Stimulated activated CD4-positive, alpha-beta T cell treated with anti-CD3 and anti-CD28 coated beads, Interleukin-12 subunit alpha, Interleukin-12 subunit beta, amount 100 ng/mL, for 4 hours (primary cell): ENCODE measurements at regions not wholly inside any gene's neighbourhood (a gene's known extent, or its start where the extent isn't known, plus 50 kb on each side); places are given as distances from the start of the nearest gene placed in this dataset.

Source experiments
- DNase-seq: peaks from one replicate; pipeline ENCODE4 v3.0.0-alpha.2; 2020

DNA sequence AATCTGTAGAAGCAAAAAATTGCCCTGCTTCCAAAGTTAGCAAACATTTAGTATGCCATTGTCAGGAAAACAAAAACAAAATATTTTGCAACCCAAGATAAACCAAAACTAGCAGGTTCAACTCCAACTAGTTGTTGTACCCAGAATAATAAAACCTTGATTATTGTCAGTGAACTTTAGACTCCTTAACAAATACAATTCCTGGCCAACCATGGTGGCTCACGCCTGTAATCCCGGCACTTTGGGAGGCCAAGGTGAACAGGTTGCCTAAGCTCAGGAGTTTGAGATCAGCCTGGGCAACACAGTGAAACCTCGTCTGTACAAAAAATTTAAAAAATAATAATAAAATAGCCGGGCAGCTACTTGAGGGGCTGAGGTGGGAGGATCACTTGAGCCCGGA, 53.6 kb upstream of the EPCAM start:
- DNase-seq: no peak

DNA sequence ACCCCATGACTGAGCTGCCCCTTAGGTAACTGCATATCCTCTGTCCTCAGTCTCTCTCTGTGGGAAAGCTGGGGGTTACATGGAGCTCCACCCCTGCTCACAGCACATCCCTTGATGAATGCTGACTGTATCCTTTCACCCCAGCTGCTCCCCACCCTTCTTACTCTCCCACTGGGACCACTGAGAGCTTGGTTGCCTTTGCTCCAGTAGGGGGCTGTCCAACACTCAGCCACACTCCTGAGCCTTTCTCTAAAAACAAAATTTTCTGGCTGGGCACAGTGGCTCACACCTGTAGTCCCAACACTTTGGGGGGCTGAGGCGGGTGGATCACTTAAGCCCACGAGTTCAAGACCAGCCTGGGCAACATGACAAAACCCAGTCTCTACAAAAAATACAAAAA, 55.4 kb upstream of the EPCAM start:
- no peak for DNase-seq

DNA sequence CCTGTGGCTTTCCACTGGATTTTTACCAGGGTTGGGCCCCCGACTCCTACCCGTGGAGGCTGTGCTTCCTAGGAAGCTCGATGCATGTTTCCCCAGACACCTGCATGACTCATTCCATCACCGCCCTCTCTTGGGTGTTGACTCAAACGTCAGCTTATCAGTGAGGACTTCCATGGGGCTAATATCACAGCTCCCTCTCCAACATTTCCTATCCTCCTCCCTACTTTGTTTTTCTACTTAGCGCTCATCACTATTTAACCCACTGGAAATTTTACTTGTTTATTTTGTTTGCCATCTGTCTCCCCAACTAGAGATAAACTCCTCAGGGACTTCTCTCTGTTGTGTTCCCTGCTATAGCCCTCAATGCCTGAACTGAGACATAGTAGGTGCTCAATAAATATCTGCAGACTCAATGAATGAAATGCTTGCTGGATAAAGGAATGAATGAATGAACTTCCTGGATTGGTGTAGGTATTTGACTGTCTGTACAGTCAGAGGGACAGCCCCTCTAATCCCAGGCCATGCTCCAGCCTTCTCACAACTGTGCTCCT, 55.9 kb upstream of the EPCAM start:
- DNase-seq: no peak

DNA sequence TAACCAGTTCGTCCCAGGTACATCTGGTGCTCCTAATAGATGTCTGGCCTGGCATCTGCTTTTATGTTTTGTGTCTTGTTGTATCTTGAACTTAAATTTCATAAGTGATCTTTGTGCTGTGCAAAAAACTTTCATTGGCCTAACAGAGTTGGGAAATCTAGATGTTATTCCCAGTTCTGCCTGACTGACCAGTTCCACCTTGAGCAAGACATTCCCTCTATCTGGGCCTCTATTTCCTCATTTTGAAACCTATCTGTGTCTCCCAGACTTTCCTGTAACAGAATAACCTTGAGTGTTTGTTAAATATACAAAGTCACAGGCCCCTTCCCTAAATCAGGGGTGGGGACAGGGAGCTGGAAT, 56.6 kb upstream of the EPCAM start:
- DNase-seq: no peak

DNA sequence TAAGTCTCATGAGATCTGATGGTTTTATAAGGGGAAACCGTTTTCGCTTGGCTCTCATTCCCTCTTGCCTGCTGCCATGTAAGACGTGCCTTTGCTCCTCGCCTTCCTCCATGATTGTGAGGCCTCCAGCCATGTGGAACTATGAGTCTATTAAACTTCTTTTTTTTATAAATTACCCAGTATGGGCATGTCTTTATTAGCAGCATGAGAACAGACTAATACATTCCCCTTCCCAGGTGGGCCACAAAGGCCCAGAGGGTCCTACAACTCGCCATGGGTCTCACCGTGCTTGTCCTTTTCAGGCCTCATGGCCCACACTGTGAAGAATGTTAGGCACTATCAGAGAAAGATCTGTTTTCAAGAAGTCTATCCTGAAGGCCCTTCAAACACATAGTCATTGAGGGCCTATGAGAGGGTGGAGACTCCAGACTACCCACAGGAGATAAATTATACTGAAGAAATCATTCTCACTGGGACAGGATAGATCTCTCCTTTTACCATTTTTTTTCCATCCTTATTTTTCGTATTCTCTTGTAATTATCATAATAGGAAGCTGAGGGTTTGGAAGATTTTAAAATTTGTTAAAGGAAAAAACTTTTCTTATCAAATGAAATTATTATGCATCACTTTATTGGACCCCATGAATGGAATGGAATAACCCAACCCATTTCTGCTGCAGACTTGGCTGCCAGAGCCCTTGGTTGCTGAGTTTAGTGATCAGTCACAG, 57.2 kb upstream of the EPCAM start:
- no peak for DNase-seq

DNA sequence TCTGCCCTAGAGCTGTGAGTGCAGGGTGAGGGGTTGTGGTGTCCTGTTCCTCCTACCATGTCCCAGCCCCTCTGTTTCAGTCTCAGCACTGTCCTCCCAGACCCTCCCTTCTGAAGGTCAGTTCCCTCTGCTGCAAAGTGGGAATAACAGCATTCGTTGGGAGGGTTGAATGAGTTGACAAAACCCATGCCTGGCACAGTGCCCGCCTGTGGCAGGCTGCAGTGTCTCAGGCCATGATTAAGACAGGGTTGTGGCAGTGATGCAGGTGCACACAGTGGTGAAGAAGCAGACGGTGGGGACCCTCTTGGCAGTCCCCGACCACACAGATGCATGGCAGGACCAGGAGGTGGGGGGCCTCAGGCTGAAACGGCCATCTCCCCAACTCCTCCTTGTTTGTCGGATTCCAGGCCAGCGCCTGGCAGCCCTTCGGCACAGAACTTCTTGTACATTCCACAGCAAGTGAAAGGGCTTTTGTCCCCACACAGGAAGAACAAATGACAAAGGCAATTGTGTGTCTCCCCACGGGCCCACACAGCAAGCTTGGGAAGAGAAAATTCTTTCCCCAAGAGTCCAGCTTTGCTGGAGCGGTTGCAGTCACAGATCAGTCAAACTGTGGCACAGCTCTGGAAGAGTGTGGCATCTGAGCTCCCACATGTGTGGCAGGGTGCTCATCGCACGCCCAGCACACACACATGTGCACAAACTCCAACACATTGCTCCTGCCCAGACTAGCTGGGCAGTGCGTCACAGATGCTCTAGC, 58.1 kb upstream of the EPCAM start:
- no peak for DNase-seq

DNA sequence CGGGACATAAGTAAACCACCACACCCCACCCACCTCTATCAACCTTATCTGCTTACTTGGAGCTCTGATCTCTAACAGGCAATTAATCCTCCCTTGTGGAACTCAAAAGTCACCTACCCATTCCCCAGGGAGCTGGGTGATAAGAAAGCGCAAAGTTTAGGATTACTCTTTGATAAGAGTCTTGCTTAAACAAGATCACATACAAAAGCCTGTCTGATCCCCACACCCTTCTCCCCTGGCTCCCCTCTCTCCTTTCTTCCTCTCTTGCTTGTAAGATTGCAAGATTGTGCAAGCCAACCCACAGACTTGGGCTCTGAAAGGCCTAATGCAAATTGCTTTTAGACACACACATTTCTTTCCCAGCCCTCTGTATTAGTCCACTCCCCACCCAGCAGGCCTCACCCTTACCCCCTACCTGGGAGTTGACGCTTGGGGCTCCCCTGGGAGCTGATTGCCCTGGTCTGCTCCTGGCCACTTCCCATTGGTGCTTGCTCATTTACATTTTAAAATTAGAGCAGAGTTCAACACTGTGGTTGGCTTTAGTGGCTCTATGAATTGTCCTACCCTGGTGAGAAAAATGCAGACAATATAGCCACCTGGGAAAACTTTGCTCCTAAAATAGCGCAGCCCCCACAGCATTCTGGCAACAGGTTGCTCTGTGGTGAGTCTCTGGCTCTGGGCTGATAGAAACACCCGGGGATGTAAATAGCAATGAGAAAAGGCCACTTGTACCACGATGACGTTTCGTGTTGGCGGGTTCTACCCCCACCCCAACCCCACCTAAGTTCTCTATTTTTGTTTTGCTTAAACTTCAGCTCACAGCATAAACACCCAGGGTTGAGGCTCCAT, 58.9 kb upstream of the EPCAM start:
- DNase-seq: no peak

DNA sequence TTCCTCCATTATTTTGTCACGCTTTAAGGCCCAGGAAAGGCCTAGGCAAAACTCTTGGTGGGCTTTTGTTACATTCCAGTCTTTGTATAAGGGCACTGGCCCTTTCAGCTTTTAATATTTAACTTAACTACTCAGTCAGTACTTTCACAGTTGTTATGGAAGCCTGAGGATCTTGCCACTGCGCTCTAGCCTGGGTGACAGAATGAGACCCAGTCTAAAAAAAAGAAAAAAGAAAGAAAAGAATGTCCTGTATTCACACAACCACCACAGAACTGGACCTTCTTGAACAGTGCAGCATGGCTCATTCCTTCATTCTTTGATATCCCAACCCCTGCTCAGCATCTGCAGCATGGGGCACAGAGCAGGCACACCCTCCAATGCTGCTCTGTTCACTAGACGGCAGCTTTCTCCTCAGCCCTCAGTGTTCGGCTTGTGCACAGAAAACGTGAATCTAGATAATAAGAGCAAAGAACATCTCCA, 59.6 kb upstream of the EPCAM start:
- DNase-seq: no peak

DNA sequence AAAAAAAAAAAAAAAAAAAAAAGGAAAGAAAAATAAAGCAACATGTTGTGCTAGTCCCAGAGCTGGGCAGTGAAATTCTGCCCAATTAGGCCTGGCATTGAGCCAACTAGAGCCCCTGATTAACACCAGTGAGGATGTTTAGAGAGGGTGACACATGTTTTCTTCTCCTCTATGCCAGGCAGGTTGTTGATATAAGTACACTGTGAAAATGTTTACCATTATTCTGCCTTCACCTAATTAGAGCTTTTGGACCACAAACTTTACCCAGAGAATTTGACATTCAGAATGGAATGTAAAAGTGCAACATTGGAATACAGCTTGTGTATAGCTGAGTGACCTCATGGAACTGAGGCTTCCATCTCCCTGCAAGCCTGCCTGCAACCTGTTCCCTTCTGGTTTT, 62.0 kb upstream of the EPCAM start:
- DNase-seq: no peak

DNA sequence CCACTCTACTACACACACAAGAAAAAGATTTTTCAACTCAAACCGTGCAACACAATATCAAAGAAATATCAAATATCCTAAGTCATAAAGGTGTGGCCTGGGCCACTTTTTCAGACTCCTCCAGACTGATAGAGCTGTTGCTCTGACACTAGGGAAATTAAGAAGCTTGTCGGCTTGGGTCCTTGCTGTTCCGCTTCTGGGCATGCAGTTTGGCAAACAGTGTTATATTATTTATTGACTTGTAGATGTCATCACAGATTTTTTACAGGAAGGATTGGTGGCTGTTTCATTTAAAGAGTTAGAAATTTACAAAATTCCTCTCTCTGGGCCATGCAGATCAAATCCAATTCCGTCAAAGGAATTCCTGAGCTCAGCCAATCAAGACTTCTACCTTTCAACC, 64.5 kb upstream of the EPCAM start:
- DNase-seq: no peak

DNA sequence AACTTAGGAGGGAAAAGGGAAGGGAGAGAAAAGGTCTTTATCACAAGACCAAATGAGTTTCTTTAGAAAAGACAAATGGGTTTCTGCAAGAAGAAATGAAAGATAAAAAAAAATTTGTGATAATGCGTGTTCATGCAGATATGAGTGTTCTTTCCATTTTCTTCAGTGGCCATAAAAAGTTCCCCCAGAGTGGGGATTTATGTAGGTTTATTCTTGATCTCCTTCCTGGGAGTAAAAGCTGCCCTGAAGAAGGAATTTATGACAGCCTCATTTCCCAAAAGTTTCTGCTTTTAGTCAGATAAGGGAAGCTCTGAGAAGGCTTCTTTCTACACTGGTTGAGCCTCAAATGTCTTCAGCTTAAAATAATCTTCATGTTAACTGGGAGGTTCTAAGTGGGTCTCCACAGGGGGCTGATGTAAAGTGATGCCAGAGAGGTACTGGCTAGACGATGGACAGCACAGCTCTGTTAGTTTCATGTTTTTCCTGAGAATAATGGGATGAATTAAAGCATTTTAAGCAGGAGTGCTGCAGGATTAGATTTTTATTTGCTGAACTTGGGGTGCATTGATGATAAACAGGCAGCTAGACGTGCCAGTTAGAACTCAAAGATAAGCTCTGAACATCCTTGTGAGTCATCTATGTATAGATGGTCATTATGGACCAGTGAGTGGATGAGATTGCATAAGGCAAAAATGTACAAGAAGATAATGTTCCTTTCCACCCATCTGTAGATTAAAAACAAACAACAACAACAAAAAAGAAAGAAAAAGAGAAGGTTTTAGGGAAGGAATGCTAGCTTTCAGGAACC, 65.6 kb upstream of the EPCAM start:
- no peak for DNase-seq

DNA sequence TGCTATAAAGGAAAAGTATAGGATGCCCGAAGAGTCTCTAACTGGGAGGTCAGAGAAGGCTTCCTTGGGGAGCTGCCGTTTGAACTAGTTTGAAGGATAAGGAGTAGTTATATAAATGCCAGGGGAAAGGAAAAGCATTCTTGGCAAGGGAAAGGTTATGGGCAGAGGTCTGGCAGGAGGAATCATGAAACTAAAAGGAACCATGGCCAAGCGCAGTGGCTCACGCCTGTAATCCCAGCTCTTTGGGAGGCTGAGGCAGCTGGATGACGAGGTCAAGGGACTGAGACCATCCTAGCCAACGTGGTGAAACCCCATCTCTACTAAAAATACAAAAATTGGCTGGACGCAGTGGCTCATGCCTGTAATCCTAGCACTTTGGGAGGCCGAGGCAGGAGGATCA, 66.8 kb upstream of the EPCAM start:
- no peak for DNase-seq

DNA sequence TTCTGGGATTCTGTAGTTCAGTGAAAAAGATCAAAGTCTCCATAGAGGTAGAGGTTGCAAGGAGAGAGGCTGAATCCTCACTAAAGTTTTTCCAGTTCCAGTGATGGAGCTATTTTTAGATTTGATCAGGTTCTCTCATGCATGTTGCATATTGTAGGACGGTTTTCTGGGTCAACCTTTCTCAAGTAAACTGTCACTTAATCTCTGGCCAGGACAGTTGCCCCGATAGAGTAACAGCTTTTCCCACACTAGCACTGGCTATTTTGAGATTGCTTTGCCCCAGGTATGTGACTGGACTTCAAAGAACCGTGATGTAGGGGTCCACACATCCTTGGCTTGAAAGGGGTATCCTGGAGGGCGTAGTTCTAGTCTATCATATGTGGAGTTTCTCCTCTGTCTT, 67.4 kb upstream of the EPCAM start:
- no peak for DNase-seq

DNA sequence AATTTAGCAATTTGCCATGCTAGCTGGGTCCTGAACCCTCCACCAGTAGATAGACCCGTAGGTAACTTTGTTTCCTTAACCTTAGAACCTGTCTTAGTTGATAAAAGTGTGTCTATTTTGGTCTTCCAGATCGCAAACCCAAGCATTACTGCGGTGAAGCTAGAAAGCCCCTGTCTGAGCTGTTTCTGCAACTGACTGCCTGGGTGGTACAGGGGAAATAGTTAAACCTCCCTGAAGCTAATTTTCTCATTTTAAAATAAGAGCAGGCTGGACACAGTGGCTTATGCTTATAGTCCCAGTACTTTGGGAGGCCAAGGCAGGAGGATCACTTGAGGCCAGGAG, 67.9 kb upstream of the EPCAM start:
- DNase-seq: no peak

DNA sequence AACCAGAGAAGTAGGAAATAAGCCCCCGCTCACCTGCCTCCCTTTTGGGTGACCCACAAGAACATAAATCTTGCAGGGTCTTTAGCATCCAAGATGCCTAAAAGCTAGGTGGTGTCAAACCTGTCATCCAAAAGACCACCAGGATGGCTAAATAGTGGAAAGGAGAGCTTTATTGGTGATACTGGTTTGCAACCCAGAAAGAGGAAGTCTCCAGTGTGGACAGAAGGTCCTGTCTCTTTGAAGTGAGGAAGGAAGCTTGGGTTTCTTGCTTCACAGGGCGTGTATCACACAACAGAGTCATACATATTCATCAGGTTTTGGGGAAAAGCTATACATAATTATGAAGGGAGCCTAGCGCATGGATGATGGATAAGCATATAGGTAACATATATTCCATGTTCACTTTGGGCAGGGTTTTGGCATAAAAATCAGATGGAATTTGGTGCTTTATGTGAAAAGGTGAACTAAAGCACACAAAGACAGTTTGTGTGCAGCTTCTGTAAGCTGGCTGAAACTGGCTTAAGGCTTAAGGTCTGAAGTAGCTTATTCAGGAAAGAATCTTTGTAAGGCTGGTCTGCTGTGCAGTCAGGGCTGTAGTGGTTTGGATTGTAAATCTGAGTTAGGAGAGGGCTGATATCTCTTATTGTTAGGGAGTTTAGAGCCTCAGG, 68.4 kb upstream of the EPCAM start:
- no peak for DNase-seq

DNA sequence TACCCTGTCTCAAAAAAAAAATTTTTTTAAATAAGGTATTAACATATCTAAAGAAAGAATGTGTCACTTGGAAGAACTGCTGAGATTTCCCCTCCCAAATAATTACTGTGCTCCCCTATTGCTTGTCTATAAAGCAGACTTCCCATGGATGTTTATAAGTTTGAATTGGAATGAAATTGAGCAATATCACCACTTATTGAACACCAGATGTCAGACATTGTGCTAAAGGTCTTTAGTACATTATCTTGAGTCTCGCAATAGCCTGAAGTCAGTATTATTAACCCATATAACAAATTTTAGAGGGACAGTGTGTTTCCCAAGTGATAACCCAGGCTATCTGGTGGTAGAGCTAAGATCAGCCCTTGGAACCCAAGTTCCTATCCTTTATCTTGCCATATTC, 69.0 kb upstream of the EPCAM start:
- DNase-seq: no peak

DNA sequence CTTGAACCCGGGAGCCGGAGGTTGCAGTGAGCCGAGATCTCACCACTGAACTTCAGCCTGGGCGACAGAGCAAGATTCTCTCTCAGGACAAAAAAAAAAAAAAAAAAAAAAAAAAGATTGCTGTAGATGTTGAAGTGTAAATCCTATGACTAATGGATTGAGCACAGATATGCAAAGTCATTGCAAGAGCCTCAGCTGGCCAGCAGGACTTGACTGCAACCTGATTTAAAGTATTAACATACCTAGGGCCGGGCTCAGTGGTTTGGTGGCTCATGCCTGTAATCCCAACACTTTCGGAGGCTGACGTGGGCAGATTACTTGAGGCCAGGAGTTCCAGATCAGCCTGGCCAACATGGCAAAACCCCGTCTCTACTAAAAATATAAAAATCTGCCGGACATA, 69.6 kb upstream of the EPCAM start:
- DNase-seq: no peak

DNA sequence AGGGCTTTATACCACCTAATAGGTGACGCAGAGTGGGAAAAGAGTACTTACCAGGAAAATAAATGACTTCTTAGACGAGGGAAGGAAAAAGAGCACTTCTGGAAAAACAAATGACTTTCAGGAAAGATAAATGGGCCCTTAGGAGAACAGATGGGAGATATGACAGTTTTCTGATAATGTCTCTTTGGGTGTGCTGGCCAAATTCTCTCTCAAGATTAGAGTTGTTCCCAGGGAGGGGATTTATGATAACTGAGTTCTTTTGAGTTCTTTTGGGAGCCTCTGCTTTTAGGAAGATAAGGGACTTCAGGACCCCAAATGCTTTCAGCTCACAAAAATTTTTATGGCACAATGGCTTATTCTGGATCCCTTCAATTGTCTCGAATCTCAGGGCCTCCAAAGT, 70.3 kb upstream of the EPCAM start:
- no peak for DNase-seq

DNA sequence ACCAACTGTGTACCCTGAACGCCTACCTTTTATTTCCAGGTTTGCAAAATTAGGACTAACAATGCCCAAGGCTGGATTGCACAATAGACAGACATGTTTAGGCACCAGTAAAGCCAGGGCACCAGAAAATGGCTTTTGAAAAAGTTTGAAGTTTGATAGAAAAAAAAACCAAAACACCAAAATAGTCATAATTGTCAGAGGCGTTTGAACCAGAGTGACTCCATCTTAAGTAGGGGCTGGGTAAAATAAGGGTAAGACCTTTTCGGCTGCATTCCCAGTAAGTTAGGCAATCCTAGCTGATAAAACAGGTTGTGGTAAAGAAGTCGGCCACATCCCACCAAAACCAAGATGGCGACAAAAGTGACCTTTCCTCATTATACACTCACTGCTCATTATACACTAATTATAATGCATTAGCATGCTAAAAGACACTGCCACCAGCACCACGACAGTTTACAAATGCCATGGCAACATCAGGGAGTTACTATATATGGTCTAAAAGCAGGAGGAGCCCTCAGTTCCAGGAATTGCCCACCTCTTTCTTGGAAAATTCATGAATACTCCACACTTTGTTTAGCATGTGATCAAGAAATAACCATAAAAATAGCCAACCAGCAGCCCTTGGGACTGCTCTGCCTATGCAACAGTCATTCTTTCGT, 71.2 kb upstream of the EPCAM start:
- DNase-seq: no peak

DNA sequence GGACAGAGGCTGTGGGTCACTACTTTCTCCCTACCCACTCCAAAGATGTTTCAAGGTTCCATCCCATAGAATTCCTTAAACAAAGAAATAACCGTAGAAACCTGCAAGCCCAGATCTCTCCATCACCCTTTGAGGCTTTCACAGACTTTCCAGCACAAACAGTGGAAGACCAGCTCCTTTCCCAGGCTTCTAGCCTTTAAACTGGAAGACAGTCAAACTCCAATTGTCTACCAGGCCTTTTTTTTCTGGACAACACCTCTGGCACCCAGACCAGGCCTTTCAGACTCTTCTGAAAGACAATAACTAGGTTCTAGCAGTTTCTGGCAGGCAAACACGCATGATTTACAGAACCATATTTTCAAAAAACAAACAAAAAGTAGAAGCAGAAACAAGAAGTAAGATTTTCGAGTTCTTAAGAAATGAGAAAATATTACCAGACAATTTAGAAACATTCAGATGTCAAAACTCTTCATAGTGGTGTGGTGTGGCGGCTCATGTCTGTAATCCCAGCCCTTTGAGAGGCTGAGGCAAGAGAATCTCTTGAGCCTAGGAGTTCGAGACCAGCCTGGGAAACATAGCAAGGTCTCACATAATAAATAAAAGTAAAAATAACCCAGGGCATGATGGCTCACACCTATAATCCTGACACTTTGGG, 73.0 kb upstream of the EPCAM start:
- DNase-seq: no peak
